ENCODE measurements at regions not wholly inside any gene's neighbourhood (a gene's known extent, or its start where the extent isn't known, plus 50 kb on each side); places are given as distances from the start of the nearest gene placed in this dataset.

DNA sequence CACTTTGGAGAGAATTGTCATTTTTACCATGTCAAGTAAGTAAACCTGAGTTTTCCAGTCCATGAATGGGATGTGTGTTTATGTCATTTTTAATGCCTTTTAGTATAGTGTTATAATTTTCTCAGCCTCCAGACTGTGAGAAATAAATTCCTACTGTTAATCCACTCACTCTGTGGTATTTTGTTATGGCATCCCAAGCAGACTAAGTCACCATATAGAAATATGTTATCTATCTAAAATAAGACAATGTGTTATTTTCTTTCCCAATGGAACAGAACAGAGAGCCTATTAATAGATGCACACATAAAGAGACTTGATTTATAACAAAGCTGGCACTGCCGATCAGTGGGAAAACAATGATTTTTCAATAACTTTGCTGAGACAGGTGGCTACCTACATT lies 70.2 kb upstream of the SLC4A11 start:
- no peak for DNase-seq (ENCODE audit: low spot score)

DNA sequence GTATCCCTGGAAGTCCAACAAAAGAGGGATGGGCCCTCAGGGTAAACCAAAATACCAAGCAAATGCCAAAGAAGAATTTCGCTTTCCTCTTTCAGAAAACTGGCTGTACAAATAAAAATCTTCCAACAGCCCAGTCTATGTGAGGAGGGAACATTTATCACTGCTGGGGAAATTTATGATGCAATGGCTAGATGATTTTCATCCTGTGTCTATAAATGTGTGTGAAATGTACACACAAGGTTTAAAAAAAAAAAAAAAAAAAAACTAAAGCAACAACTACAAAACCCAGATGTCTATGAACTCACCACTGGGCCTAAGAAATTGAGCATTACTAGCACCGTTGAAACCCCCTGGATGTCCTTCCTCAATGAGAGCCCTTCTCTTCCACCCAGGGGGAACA lies 68.7 kb upstream of the SLC4A11 start:
- no peak for DNase-seq (ENCODE audit: low spot score)

DNA sequence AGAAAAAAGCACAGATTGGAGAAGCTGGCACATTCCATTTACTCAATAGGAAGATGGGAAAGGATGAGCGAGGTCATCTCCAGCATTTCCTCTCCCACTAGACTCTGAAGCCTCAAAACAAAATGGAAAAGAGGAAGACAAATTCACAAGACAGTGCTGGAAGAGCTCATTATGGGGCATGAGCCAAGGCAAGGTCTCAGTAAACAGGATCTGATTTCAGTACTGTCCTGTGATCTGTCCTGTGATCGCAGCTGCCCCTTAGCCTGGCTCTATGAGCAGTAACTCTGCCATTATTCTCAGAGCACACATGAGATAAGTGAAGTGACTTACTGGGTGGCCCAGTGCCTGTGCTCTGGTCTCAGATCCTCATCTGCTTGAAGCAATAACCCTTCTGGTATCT lies 68.1 kb upstream of the SLC4A11 start:
- DNase-seq (ENCODE audit: low spot score): no peak

DNA sequence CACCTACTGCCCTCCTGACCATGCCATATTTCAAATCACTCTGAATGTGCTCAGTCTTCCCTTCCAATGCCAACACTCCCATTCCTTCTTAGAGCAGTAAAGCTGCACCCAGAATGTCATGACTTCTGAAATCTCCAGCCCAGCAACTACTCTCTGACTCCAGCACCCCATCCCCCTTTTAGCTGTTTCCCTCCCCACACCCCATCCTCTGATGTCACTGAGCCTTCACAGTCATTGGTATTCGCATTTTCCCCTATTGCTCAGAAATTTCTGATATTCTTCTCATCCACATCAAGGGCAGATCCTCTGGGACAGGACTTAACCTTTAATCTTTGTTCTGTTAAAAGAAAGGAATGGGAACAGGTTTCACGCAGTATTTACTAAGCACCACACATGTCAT lies 67.1 kb upstream of the SLC4A11 start:
- no peak for DNase-seq (ENCODE audit: low spot score)

DNA sequence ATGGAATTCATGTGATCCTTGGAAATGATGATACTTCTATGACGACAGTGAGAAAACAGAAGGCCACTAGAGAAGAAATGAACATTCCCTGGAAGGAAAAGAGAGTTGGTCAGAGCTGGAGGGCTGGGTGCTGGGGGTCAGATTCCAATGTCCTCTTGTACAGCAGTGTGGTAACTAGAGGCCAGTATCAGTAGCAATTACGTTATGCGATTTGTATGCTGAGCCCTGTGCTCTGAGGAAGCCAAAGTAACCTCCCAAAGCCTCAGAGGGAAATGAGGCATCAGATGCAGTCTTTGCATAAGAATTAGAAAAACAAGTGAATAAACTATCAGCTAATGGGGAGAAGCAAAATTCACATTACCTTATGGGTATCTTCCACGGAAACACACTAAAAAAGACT lies 65.5 kb upstream of the SLC4A11 start:
- no peak for DNase-seq (ENCODE audit: low spot score)

DNA sequence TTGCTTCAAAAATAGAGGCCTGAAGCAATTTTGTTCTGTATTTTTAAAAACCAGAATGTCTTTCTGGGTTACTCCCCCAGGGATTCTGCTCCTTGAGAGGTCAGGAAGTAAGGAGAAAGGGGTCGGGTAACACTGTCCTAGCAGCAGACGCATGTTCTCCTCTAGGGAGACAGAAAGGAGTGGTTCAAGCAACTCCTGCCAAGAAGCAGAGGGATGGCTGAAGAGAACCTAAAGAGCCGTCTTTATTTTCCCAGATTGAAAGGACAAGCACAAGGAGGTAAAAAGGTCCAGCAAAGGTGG lies 58.0 kb upstream of the SLC4A11 start:
- no peak for DNase-seq (ENCODE audit: low spot score)

DNA sequence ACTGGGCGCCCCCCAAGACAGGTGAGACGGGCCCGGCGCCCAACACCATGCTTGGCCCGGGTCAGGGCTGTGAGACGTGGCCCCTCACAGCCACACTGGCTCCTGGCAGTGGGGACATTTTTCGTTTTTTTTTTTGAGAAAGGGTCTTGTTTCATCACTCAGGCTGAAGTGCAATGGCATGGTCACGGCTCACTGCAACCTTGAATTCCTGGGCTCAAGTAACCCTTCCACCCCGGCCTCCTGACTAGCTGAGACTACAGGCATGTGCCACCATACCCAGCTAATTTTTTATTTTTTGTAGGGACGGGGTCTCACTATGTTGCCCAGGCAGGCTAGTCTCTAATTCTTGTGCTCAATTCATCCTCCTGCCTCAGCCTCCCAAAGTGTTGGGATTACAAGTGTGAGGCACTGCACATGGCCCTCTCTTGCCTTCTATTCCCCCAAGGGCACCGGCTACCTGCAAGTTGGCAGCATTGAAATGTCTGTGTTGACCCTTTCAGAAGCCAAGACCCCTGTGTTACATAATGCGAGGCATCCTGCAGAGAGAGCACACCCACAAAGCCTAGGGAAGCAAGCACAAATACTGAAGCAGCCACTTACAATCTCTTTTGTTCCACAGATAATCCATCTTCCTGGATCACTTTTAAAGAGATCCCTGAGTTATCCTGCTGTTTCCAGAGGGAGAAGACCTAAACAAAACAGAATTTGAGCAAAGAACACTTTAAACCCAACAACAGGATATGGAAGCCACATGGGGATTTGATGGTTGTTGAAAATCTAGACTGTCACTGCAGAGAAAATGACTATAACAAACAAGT lies 57.5 kb upstream of the SLC4A11 start:
- no peak for DNase-seq (ENCODE audit: low spot score)
